ENCODE measurements at regions not wholly inside any gene's neighbourhood (a gene's known extent, or its start where the extent isn't known, plus 50 kb on each side); places are given as distances from the start of the nearest gene placed in this dataset.
"Not testable (repeated sequence)": the region's sequence is repeated elsewhere in the genome, so short reads cannot be mapped to it uniquely, and the experiment has no call there.

GRCh38 chr6:133811557-133811956, 77.4 kb upstream of the TCF21 start:
- H3F3A ChIP-seq (ENCODE audit: low read depth): no peaks in the 10 kb centered on the region
- no peaks in the 10 kb centered on the region for H3K79me2 ChIP-seq (ENCODE audit: low read depth)
- no peaks in the 10 kb centered on the region for H3K4me1 ChIP-seq
- Mint-ChIP-seq H3K9me3 (peaks cover 3% of the 10 kb centered on the region), H3K27ac (no peak overlapping the region), H3K4me1 (no peaks in the 10 kb centered on the region), H3K27me3 (ENCODE audit: insufficient read depth, low read depth) (peaks cover 8% of the 10 kb centered on the region), H3K36me3 (no peaks in the 10 kb centered on the region), H3K4me3 (no peak overlapping the region)
- H2AFZ ChIP-seq (replicated peaks): no peak overlapping the region
- H3K9me3 ChIP-seq (ENCODE audit: low read depth): no peaks in the 10 kb centered on the region
- no peak for DNase-seq (ENCODE audit: low spot score)
- no peak overlapping the region for H3K9ac ChIP-seq
- H3K27me3 ChIP-seq: no peaks in the 10 kb centered on the region
- TF ChIP-seq CTCF (IDR thresholded peaks at IDR 0.05): no peak
- TF ChIP-seq EZH2phosphoT487 (IDR thresholded peaks at IDR 0.05): no peak
- TF ChIP-seq EZH2 (IDR thresholded peaks at IDR 0.05): no peak
- H3K4me3 ChIP-seq: no peak overlapping the region
- H3K27ac ChIP-seq: no peak overlapping the region
- no peak overlapping the region for H3K4me2 ChIP-seq
- H4K20me1 ChIP-seq (ENCODE audit: low read depth): no peaks in the 10 kb centered on the region
- no peaks in the 10 kb centered on the region for H3K36me3 ChIP-seq

- H3K27me3 Mint-ChIP-seq (ENCODE audit: insufficient read depth, low read depth); H3K27me3 ChIP-seq; H3K9me3 Mint-ChIP-seq; H3K4me1 ChIP-seq; H3K4me3 Mint-ChIP-seq; H3F3A ChIP-seq (ENCODE audit: low read depth); DNase-seq (ENCODE audit: low spot score); H3K27ac ChIP-seq; H2AFZ ChIP-seq (replicated peaks); H3K36me3 Mint-ChIP-seq; H3K4me3 ChIP-seq; H3K4me2 ChIP-seq; H3K79me2 ChIP-seq (ENCODE audit: low read depth); H3K27ac Mint-ChIP-seq; H4K20me1 ChIP-seq (ENCODE audit: low read depth); H3K36me3 ChIP-seq; H3K4me1 Mint-ChIP-seq; H3K9me3 ChIP-seq (ENCODE audit: low read depth); H3K9ac ChIP-seq: not testable (repeated sequence)
These were observed 76.5 kb upstream of the TCF21 start for GRCh38 chr6:133812446-133812845.

DNA sequence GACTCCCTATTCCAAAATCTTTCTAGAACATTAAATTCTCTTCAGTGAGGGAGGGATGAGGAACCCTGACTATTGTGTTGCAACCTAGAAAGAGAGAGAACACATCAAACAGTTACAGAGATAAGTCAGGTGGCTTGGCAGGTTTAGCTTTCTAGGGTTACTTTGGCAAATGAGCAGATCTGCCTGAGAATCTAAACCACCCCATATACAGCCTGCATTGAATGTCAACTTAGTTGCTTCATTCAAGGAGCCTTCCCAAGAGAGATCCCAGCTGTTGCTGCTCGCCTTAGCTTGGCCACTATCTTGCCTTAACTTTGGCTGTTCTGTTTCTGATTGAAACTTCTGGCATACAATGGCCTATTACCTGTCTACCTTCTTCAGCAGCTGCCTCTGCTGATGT, 74.7 kb upstream of the TCF21 start:
- Histone ChIP-seq H3K79me2 (ENCODE audit: low read depth) (no peaks in the 10 kb centered on the region), H3K4me2 (no peak overlapping the region), H3K36me3 (no peaks in the 10 kb centered on the region), H3K9ac (no peak overlapping the region), H3K27me3 (no peaks in the 10 kb centered on the region), H2AFZ (replicated peaks) (no peak overlapping the region), H3K27ac (no peak overlapping the region), H3K4me1 (peaks cover 1% of the 10 kb centered on the region), H3K9me3 (ENCODE audit: low read depth) (no peaks in the 10 kb centered on the region), H3F3A (ENCODE audit: low read depth) (peaks cover under 1% of the 10 kb centered on the region), H3K4me3 (no peak overlapping the region), H4K20me1 (ENCODE audit: low read depth) (no peaks in the 10 kb centered on the region)
- Mint-ChIP-seq H3K4me3 (no peak overlapping the region), H3K9me3 (peaks cover 3% of the 10 kb centered on the region), H3K4me1 (no peaks in the 10 kb centered on the region), H3K27me3 (ENCODE audit: insufficient read depth, low read depth) (peaks cover 8% of the 10 kb centered on the region), H3K27ac (no peak overlapping the region), H3K36me3 (no peaks in the 10 kb centered on the region)
- no peak for TF ChIP-seq EZH2phosphoT487 (IDR thresholded peaks at IDR 0.05)
- no peak for TF ChIP-seq EZH2 (IDR thresholded peaks at IDR 0.05)
- TF ChIP-seq CTCF (IDR thresholded peaks at IDR 0.05): no peak
- DNase-seq (ENCODE audit: low spot score): no peak

DNA sequence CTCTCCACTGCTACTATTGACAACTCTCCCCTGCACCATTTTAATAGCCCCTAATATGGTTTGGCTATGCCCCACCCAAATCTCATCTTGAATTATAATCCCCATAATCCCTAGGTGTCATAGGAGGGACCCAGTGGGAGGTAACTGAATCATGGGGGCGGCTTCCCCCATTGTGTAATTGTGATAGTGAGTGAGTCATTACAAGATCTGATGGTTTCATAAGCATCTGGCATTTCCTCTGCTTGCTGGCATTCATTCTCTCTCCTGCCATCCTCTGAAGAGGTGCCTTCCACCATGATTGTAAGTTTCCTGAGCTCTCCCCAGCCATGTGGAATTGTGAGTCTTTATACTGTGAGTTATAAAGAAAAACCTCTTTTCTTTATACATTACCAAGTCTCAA, 74.1 kb upstream of the TCF21 start:
- DNase-seq (ENCODE audit: low spot score): no peak
- Mint-ChIP-seq H3K9me3 (peaks cover 3% of the 10 kb centered on the region), H3K4me3 (no peak overlapping the region), H3K4me1 (no peaks in the 10 kb centered on the region), H3K27me3 (ENCODE audit: insufficient read depth, low read depth) (peaks cover 8% of the 10 kb centered on the region), H3K36me3 (no peaks in the 10 kb centered on the region), H3K27ac (no peak overlapping the region)
- H3K4me1 ChIP-seq: peaks cover 7% of the 10 kb centered on the region
- H2AFZ ChIP-seq (replicated peaks): no peak overlapping the region
- H3K9ac ChIP-seq: no peak overlapping the region
- H4K20me1 ChIP-seq (ENCODE audit: low read depth): peaks cover under 1% of the 10 kb centered on the region
- no peak overlapping the region for H3K27ac ChIP-seq
- no peaks in the 10 kb centered on the region for H3K36me3 ChIP-seq
- no peaks in the 10 kb centered on the region for H3K9me3 ChIP-seq (ENCODE audit: low read depth)
- no peak overlapping the region for H3K4me2 ChIP-seq
- peaks cover 6% of the 10 kb centered on the region for H3F3A ChIP-seq (ENCODE audit: low read depth)
- H3K27me3 ChIP-seq: no peaks in the 10 kb centered on the region
- no peak for TF ChIP-seq EZH2 (IDR thresholded peaks at IDR 0.05)
- H3K79me2 ChIP-seq (ENCODE audit: low read depth): no peaks in the 10 kb centered on the region
- H3K4me3 ChIP-seq: no peak overlapping the region

All from neural progenitor cell (in vitro differentiated cells).